Small intestine (tissue), 7 donors: ENCODE measurements at regions not wholly inside any gene's neighbourhood (a gene's known extent, or its start where the extent isn't known, plus 50 kb on each side); places are given as distances from the start of the nearest gene placed in this dataset.
A peak's percentile ranks its signal among the peaks of the same experiment; 100 is the strongest.

Source experiments
- DNase-seq, 2 donors: peaks; one replicate each; pipeline versions ENCODE4 v3.0.0 to v3.0.0-alpha.2; 2013
- FAIRE-seq: peaks from 2 replicates; lab custom pipeline; 2012; peaks lifted over from hg19 to GRCh38; lab: Jason Lieb, UNC
- H3K27ac ChIP-seq, 3 donors: one replicate each; pipeline ENCODE4 v1.5.1; 2013; ENCODE audit warnings: low read length in 2 of 3, mild to moderate bottlenecking in 2 of 3, control low read depth in 1 of 3, inconsistent platforms in 1 of 3, low read depth in 1 of 3, moderate library complexity in 1 of 3
- H3K27me3 ChIP-seq, 3 donors: one replicate each; pipeline ENCODE4 v1.6.1; 2013; ENCODE audit warnings: low read length in 3 of 3, inconsistent platforms in 1 of 3; ENCODE audit not compliant: control insufficient read depth in 3 of 3, insufficient read depth in 3 of 3
- H3K36me3 ChIP-seq, 3 donors: one replicate each; pipeline ENCODE4 v1.6.1; 2013; ENCODE audit warnings: low read length in 3 of 3, inconsistent platforms in 1 of 3, low read depth in 1 of 3, mild to moderate bottlenecking in 1 of 3, moderate library complexity in 1 of 3; ENCODE audit not compliant: control insufficient read depth in 3 of 3, insufficient read depth in 2 of 3
- H3K4me1 ChIP-seq, 3 donors: one replicate each; pipeline ENCODE4 v1.6.1; 2013; ENCODE audit warnings: low read length in 2 of 3, inconsistent platforms in 1 of 3, low read depth in 1 of 3, mild to moderate bottlenecking in 1 of 3, moderate library complexity in 1 of 3; ENCODE audit not compliant: control insufficient read depth in 3 of 3, insufficient read depth in 2 of 3
- H3K4me3 ChIP-seq, 3 donors: one replicate each; pipeline ENCODE4 v1.5.1; 2013; ENCODE audit warnings: low read length in 3 of 3, control low read depth in 1 of 3, inconsistent platforms in 1 of 3, low read depth in 1 of 3, mild to moderate bottlenecking in 1 of 3, moderate library complexity in 1 of 3
- H3K9me3 ChIP-seq, 2 donors: one replicate each; pipeline ENCODE4 v1.6.1; 2013; ENCODE audit warnings: low read depth in 1 of 2, low read length in 1 of 2; ENCODE audit not compliant: control insufficient read depth in 2 of 2, insufficient read depth in 1 of 2
- WGBS, 3 donors: extraction: QIAGEN DNeasy Blood & Tissue Kit; methylation state at CpG; one replicate each; pipeline ENCODE4 v1.1.7; 2013; 5-methylcytosine and 5-hydroxymethylcytosine counted together
- donor health status: healthy with polysubstance abuse.
- donor health status: control.
- donor health status: control.
- donor health status: Bipolar disorder and iron deficiency.
- donor health status: healthy.

DNA sequence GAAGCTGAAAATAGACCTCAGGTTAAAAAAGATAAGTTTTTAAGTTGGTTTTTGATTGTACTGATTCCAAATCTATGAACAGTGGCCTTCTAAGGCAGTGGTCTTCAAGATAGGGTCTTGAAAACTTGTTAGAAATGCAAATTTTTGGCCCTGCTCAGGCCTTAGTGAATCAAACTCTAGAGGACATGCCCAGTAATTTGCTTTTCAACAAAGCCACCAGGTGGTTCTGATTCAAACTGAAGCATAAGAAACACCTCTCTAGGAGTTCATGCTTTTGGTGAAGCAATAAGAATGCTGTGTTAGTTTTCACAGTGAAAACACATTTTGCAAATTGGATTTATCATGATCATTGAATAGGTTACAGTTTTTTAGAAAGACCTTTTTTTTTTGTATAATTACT lies 1849.4 kb upstream of the AGA start:
- H3K4me3 ChIP-seq = no peak overlapping the region
- DNase-seq = no peak
- FAIRE-seq = no peak
- peaks cover 0 to 8% of the 10 kb centered on the region in 2 donors for H3K9me3 ChIP-seq
- H3K36me3 ChIP-seq = no peaks in the 10 kb centered on the region
- no peaks in the 10 kb centered on the region for H3K4me1 ChIP-seq
- H3K27ac ChIP-seq = no peak overlapping the region
- no peaks in the 10 kb centered on the region for H3K27me3 ChIP-seq

DNA sequence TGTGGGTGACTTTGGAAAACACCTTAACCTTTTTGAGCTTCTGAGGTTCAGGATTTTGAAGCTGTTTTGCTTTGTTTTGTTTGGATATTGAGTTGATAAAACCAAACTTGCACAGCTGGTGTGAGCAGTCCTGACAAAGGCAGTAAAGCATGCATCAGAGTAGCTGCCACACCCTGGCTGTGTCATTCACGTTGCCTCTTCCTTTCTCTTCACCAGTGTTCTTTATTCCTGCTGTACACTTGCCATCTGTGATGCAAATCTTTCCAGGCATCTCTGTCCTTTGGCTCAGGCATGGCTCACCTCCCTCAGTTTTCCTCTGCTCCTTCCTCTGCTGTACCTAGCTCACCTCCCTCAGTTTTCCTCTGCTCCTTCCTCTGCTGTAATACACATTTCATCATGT lies 1850.2 kb upstream of the AGA start:
- H3K4me1 ChIP-seq = no peaks in the 10 kb centered on the region
- no peak for DNase-seq
- no peaks in the 10 kb centered on the region for H3K36me3 ChIP-seq
- H3K27ac ChIP-seq = no peak overlapping the region
- no peak for FAIRE-seq
- no peak overlapping the region for H3K4me3 ChIP-seq
- H3K9me3 ChIP-seq = peaks cover 0 to 8% of the 10 kb centered on the region in 2 donors
- no peaks in the 10 kb centered on the region for H3K27me3 ChIP-seq
- WGBS, 3 donors = 19 to 54% (median 27%) methylated on average over 1 of the region's 1 CpG

DNA sequence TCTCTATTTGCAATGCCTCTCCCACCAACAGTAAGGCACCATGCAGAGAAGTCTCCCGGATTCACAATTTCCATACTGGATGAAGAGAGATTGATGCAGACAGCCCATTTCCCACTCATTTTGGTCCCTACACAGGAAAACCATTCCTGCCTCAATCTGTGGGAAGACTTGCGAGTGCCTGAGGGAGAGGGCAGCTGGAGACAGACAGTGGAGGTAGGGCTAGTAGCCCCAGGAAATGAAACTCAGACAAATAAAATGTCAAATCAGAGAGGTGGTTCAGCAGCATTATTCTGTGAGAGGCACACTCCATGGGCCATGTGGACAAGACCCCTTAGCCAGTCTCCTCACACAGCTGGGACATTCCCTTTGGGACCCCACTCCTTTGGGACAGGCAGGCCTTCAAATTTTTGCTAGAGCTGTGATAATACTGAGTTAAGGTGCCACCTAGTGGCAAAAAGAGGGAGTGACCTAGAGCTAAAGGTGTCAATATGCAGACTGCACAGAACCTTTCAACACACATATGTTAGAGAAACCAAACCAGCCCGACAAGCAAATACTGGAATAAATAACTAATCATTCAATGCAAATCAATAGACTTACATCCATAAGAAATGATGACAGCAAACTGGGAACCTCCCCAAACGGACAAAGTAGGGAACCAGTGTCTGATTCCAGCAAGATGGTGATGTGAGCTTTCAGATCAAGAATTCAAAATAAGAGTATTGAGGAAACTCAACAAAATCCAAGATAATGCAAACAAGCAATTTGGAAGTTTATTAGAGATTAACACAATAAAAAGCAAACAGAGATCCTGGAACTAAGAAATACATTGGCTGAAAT lies 1865.3 kb upstream of the AGA start:
- H3K4me3 ChIP-seq = no peak overlapping the region
- H3K27ac ChIP-seq = no peak overlapping the region
- DNase-seq = peak; percentile 2 to 24
- WGBS, 3 donors = 59 to 71% (median 64%) methylated on average over 4 of the region's 4 CpGs
- FAIRE-seq = no peak
- H3K27me3 ChIP-seq = no peaks in the 10 kb centered on the region
- no peaks in the 10 kb centered on the region for H3K4me1 ChIP-seq
- H3K9me3 ChIP-seq = no peaks in the 10 kb centered on the region
- no peaks in the 10 kb centered on the region for H3K36me3 ChIP-seq

DNA sequence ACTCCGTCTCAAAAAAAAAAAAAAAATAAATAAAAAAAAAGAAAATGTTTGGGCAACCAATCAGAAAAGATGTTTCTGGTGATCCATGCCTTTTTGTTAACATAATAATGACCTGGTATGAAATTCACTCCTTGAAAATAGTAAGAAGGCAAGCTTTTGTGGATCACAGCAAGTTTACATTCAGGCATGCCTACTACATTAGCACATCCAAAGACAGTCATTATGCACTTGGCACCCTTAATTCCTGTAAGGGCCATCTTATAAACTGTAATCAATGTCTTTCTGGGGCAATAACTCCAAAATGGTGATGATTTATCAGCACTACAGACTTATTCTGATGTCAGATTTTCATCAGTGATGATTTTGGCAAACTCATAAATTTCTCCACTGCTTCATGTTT lies 1871.6 kb upstream of the AGA start:
- Histone ChIP-seq H3K27me3 (no peaks in the 10 kb centered on the region), H3K4me1 (no peaks in the 10 kb centered on the region), H3K27ac (no peak overlapping the region), H3K9me3 (no peaks in the 10 kb centered on the region), H3K4me3 (no peak overlapping the region), H3K36me3 (no peaks in the 10 kb centered on the region)
- DNase-seq (no peak), FAIRE-seq (no peak)
- 83 to 90% methylated on average over 1 of the region's 1 CpG; no CpG with 5 or more reads in 1 of the 3 donors for WGBS, 3 donors

DNA sequence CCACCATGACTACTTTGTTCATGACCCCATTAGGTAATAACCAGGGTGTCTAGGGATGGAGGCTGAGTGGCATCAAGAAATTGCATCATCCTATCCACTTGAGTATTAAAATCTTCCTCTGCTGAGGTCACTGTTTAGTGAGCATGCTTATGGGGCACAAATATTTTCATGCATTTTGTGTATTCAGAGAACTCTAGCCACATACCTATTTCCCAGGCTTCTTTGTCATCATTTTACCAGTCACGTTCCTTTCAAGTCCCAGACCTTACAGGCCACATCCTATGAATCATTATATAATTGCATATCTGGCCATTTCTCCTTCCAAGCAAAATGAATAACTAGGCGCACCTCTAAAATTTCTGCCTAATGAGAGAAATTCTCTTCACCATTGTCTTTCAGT lies 1882.9 kb upstream of the AGA start:
- no peak for DNase-seq
- Histone ChIP-seq H3K36me3 (no peaks in the 10 kb centered on the region), H3K4me1 (no peaks in the 10 kb centered on the region), H3K4me3 (no peak overlapping the region), H3K27me3 (no peaks in the 10 kb centered on the region), H3K27ac (no peak overlapping the region), H3K9me3 (no peaks in the 10 kb centered on the region)
- WGBS, 3 donors = 82 to 90% (median 88%) methylated on average over 2 of the region's 2 CpGs
- no peak for FAIRE-seq

DNA sequence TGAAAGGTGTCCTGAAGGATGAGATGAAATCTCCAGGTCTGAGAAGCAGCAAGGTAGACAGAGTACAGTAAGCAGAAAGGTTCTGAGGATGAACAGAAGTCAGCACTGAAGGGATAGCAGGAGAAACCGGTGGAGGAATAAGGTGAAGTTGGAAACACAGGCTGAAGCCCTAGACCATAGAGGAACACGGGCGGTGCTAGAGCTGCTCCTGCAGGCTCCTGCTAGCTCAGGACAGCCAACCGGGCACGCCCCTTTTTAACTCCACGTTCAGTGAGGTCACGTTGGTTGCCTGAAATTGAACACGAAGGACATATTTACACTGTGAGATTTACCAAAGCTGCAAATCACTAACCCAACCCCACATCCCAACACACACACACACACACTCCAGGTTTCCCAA lies 1886.4 kb upstream of the AGA start:
- Histone ChIP-seq H3K4me3 (no peak overlapping the region), H3K27ac (no peak overlapping the region), H3K9me3 (no peaks in the 10 kb centered on the region), H3K4me1 (no peaks in the 10 kb centered on the region), H3K27me3 (no peaks in the 10 kb centered on the region), H3K36me3 (no peaks in the 10 kb centered on the region)
- FAIRE-seq (no peak), DNase-seq (no peak)
- WGBS, 3 donors = 42 to 66% (median 42%) methylated on average over 7 to 8 of the region's 8 CpGs

DNA sequence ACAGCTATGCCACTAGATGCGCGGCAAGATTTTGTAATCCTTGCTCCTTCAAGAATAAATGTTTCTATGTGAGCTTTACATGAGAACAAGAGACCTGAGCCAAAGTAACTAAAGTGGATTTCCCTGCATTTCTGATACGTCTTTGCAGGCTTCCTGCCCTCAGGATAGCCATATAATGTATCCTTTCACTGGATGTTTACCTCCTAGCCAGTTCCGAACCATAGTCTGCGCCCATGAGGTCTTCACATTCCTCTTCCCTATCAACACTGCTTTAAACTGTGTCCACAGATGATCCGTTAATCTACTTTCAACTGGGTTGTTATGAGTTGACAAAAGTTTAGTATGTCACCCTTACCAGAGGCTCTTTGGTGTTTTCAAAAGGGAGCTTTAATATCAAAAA lies 1889.1 kb upstream of the AGA start:
- H3K4me3 ChIP-seq = no peak overlapping the region
- no peaks in the 10 kb centered on the region for H3K27me3 ChIP-seq
- no peaks in the 10 kb centered on the region for H3K36me3 ChIP-seq
- WGBS, 3 donors = 65 to 75% (median 73%) methylated on average over 6 of the region's 6 CpGs
- FAIRE-seq (no peak), DNase-seq (no peak)
- H3K9me3 ChIP-seq = no peaks in the 10 kb centered on the region
- no peaks in the 10 kb centered on the region for H3K4me1 ChIP-seq
- no peak overlapping the region for H3K27ac ChIP-seq

DNA sequence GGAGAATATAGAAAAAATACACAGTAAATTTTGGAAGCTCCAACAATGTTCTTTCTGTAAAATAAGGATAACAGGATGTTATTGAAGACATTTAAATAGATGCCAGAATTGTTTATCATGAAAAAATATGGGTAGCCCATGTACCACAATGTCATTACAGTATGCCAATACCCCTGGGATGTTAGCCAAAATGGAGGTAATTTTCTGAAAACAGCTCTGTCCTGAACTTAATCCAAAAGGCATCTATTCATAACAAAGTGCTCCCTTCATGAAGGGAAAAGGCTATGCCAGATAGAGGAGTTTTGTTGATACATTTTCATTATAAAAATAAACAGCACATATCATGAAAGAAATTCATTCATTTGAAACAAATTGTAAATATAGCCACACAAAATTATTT lies 1902.6 kb upstream of the AGA start:
- no peak for FAIRE-seq
- H3K4me1 ChIP-seq = no peaks in the 10 kb centered on the region

DNA sequence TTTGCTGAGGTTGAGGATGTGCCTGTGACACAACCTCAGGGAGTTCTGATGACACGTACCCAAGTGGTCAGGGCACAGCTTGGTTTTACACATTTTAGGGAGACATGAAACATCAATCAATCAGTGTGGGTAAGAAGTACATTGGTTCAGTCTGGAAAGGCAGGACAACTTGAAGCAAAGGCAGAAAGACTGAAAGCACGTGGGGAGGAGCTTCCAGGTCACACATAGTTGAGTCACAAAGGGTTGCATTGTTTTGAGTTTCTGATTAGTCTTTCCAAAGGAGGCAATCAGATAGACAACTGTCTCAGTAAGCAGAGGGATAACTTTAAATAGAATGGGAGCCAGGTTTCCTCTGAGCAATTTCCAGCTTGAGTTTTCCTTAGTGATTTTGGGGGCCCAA lies 1910.0 kb upstream of the AGA start:
- Histone ChIP-seq H3K9me3 (no peaks in the 10 kb centered on the region), H3K4me3 (no peak overlapping the region), H3K36me3 (no peaks in the 10 kb centered on the region), H3K4me1 (no peaks in the 10 kb centered on the region), H3K27ac (no peak overlapping the region), H3K27me3 (no peaks in the 10 kb centered on the region)
- DNase-seq = no peak
- WGBS, 3 donors = 43 to 61% (median 49%) methylated on average over 2 of the region's 2 CpGs
- no peak for FAIRE-seq

More for the DNA sequence above, 1902.6 kb upstream of the AGA start:
- no peak for DNase-seq
- no peak overlapping the region for H3K27ac ChIP-seq
- H3K27me3 ChIP-seq = no peaks in the 10 kb centered on the region
- no peaks in the 10 kb centered on the region for H3K36me3 ChIP-seq
- no peak overlapping the region for H3K4me3 ChIP-seq
- H3K9me3 ChIP-seq = no peaks in the 10 kb centered on the region
